Stomach (tissue), 4 donors: ENCODE measurements at regions not wholly inside any gene's neighbourhood (a gene's known extent, or its start where the extent isn't known, plus 50 kb on each side); places are given as distances from the start of the nearest gene placed in this dataset.

Source experiments
- CTCF ChIP-seq, 7 experiments: fragments of 450-650 bp in 4 of 7; fragments of 200-600 bp in 3 of 7; sonication (generic) in 3 of 7; IDR thresholded peaks; one replicate each; pipeline ENCODE4 v1.5.1; 2016 to 2019; ENCODE audit warnings: antibody characterized with exemption in 7 of 7, control low read depth in 2 of 7, mild to moderate bottlenecking in 1 of 7
- EP300 ChIP-seq: sonication (generic); formaldehyde crosslinking; IDR thresholded peaks from one replicate; pipeline ENCODE4 v1.6.1; 2017; ENCODE audit warnings: antibody characterized with exemption
- POLR2A ChIP-seq, 4 donors: fragments of 450-650 bp; IDR thresholded peaks; one replicate each; pipeline ENCODE4 v1.6.1; 2016; ENCODE audit warnings: antibody characterized with exemption in 4 of 4, control low read depth in 2 of 4, mild to moderate bottlenecking in 1 of 4, moderate library complexity in 1 of 4

- TF ChIP-seq CTCF (IDR thresholded peaks at IDR 0.05) (no peak), POLR2A (IDR thresholded peaks at IDR 0.05) (no peak), EP300 (no peak)
These were observed 72.0 kb upstream of the PCSK6 start for GRCh38 chr15:101561584-101561906.
